HPDE6-E6E7 (cell line): ENCODE measurements at regions not wholly inside any gene's neighbourhood (a gene's known extent, or its start where the extent isn't known, plus 50 kb on each side); places are given as distances from the start of the nearest gene placed in this dataset.
A peak's percentile ranks its signal among the peaks of the same experiment; 100 is the strongest.

ENCODE experiments used
- DNase-seq: peaks from one replicate; pipeline ENCODE4 v3.0.0; 2011; ENCODE audit warnings: missing footprints; ENCODE audit errors: extremely low spot score

GRCh38 chr14:100438678-100439592 is 115.8 kb downstream of the SLC25A47 start:
- peak; percentile 99 for DNase-seq

GRCh38 chr14:100439781-100440180 is 116.6 kb downstream of the SLC25A47 start:
- peak; percentile 27 for DNase-seq

GRCh38 chr14:100440207-100440631 is 117.1 kb downstream of the SLC25A47 start:
- peak; percentile 79 for DNase-seq

- no peak for DNase-seq
Observed at GRCh38 chr14:100440758-100441203, 117.6 kb downstream of the SLC25A47 start.

GRCh38 chr14:100441271-100441947 is 118.3 kb downstream of the SLC25A47 start:
- DNase-seq = no peak

GRCh38 chr14:100442036-100442435 is 118.9 kb downstream of the SLC25A47 start:
- DNase-seq = no peak

- DNase-seq = no peak
Observed at GRCh38 chr14:100442498-100443490, 119.7 kb downstream of the SLC25A47 start.

- peak; percentile 27 for DNase-seq
Observed at GRCh38 chr14:100443603-100444002, 120.5 kb downstream of the SLC25A47 start.

GRCh38 chr14:100445436-100446088 is 122.4 kb downstream of the SLC25A47 start:
- DNase-seq = no peak

GRCh38 chr14:100446572-100446971 is 123.4 kb downstream of the SLC25A47 start:
- no peak for DNase-seq

- DNase-seq = no peak
Observed at GRCh38 chr14:100448376-100448775, 125.2 kb downstream of the SLC25A47 start.

- DNase-seq = no peak
Observed at GRCh38 chr14:100449225-100449987, 126.3 kb downstream of the SLC25A47 start.

- no peak for DNase-seq
Observed at GRCh38 chr14:100450049-100450448, 126.9 kb downstream of the SLC25A47 start.

- DNase-seq = no peak
Observed at GRCh38 chr14:100450736-100451135, 127.6 kb downstream of the SLC25A47 start.

- DNase-seq = no peak
Observed at GRCh38 chr14:100451264-100451663, 128.1 kb downstream of the SLC25A47 start.

- no peak for DNase-seq
Observed at GRCh38 chr14:100453930-100454329, 130.8 kb downstream of the SLC25A47 start.

- DNase-seq = no peak
Observed at GRCh38 chr14:100454437-100454836, 131.3 kb downstream of the SLC25A47 start.

- DNase-seq = no peak
Observed at GRCh38 chr14:100463937-100464336, 123.3 kb downstream of the BEGAIN start.

- no peak for DNase-seq
Observed at GRCh38 chr14:100466111-100466856, 120.9 kb downstream of the BEGAIN start.
